ENCODE measurements at regions not wholly inside any gene's neighbourhood (a gene's known extent, or its start where the extent isn't known, plus 50 kb on each side); places are given as distances from the start of the nearest gene placed in this dataset.

DNA sequence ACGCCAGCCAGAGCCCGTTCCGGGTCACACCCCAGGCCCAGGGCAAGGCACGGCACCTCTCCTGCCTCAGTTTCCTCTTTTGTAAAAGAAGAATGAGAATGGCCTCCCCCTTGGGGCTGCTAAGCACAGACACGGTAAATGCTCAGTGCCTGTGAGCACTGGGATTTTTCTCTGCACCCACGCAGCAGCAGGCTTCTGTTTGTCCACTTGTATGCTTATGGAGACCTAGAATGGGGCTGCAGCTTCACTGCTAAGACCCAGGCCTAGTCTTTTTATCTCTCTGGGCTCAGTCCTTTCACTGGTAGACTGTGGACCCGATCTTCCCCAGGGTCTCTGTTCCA lies 1327.9 kb downstream of the TBC1D22A start:
- DNase-seq (ENCODE audit: low read depth in 2 of 2): no peak

DNA sequence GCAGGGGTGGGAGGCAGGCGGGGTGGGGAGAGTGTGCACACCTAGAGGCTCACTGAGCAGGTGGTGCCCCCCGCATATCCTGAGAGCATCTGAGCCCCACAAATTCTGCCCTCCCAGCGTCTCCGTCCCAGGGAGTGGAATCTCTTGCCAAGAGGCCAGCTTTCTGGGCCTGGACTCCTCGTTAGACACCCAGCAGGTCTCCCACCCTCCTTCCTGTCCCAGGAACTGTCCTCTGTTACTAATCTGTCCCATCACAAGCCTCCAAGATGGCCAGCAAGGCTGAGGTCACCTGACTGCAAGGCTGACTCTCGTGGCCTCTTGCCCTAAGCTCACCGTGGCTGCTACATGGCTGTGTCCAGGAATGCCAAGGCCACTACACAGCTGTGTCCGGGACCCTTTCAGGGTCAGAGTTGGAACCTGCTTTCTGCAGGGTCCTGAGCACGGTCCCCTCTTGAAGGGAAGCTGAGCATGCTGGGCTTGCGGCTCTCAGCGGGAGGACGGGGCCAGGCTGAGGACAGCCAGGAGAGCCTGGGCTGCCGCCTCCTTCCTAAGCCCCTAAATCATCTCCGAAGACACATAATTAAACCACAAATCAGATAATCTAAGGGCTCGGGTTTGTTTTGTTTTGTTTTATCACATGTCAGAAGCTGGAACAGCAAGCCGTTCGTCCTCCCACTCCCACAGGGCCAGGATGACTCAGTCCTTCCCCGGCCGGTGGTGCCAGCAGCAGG lies 1327.3 kb downstream of the TBC1D22A start:
- DNase-seq (ENCODE audit: low read depth in 2 of 2): no peak

DNA sequence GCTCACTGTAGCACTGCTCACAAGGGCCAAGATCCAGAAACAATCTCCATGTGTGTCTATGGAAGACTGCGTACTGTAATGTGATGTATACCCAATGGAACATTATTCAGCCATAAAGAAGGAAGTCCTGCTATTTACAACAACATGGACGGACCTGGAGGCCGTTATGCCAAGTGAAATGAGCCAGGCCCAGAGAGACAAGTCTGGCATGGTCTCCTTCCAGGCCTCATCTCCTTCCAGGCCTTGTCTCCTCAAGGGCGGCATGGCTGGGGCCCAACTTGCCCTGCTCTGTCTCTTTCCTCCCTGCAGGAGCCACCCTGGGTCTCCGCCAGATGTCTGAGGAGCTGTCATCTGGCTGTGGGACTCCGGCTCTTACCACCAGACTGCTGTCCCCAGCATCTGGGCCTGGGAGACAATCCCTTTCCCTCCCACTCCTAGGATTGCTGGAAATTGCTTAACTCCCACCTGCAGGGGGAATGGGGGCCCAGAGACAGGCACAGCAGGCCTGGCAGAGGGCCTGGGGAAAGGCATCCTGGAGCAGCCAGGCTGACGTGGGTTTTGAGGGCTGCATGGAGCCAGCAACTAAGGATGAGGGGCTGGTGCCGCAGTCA lies 1326.6 kb downstream of the TBC1D22A start:
- no peak for DNase-seq (ENCODE audit: low read depth in 2 of 2)

DNA sequence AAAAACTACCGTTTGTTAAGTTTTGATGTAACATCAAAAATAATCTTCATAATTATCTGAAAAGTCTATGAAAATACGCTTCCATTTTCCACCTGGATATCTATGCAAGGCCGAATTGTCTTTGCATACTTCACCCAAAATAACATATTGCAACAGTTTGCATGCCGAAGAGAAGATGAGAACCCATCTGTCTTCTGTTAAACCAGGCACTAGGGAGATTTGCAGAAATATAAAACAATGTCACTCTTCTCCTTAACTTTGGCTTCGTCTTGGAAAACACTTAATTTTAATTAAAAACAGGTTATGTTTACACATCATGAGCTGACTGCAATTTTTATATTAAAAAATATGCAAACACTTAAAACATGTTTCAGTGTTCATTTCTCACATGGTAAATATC lies 1325.8 kb downstream of the TBC1D22A start:
- no peak for DNase-seq (ENCODE audit: low read depth in 2 of 2)

- no peak for DNase-seq (ENCODE audit: low read depth in 2 of 2)
Measured at GRCh38 chr22:48085901-48086645, 1323.6 kb downstream of the TBC1D22A start.

DNA sequence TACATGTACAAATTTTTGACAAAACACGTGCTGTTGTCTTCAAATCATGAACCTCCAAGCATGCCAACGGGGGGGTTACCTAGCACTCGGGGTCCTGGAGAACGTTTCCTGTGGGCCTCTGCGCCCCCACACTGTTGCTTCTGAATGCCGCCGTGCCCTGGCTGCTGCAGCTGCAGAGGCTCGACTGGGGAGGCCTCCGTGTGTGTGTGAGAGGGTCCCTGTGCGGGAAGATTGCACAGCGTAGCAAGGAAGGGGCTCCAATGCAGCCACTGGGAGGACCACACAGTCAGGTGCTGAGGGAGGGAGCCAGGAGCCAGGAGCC lies 1322.2 kb downstream of the TBC1D22A start:
- DNase-seq (ENCODE audit: low read depth in 2 of 2): no peak

DNA sequence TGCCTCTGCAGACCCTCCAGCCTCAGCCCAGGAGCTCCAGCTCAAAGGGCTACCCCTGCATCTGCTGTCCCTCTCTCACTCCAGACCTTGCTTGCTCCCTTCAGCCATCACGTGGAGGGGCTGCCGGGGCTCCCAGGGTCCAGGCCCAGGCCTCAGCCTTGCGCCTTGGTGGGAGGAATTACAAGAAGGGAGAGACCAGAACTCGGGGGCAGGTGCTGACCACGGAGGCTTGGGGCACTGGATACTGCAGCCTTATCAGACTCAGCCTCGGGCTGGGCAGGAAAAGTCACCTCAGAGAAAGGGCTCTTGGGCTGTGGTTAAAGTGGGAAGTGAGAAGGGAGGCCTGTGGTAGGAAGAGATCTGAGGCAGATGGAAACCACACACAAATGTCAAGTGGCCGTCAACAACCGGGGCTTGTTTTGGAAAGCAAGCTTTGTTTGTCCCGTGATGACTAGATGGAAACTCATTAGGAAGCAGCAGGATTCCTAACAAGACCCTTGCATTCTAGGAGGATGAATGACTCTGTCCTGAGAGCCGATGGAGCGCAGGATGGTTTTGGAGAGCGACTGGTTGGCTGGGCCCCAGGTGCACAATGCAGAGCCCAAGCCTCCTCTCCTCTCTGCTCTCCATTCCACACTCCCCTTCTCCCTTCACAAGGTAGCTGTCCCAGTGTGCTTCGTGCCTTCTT lies 1321.7 kb downstream of the TBC1D22A start:
- DNase-seq (ENCODE audit: low read depth in 2 of 2): no peak

DNA sequence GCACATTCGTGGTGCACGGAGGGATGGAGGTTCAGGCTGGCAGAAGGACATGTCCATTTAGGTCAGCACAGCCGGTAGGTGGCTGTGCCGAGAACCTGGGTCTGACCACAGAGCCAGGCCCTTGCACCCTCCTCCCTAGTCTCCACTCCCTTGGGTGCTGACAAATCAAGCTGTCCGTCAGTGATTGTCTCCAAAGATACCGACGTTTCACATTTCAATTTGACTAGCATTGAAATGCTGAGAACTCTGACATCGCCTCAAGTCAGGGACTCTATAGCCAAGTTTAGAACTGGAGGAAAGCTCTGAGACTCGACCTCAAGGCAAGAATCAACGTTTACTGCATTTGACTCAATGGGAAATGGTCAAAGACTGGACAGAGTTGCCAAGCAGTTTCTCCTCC lies 1321.1 kb downstream of the TBC1D22A start:
- no peak for DNase-seq (ENCODE audit: low read depth in 2 of 2)

DNA sequence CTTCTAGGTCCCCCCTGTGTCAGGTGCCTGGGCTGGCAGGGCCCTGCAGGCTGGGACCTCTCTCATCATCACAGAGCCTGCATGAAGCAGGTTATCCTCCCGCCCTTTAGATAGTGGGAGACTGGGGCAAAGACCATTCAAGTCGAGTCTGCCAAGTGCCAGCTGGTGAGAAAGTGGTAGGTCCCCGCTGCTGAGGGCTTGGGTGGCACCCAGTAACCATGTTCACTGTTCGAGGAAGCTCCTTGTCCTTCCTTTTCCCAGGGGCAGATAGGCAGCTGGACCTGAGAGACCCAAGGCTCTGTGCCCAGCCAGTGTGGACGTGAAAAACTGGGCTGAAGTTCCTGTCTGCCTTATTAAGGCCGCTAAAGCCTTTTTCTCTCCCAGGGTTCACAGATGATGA lies 1319.8 kb downstream of the TBC1D22A start:
- DNase-seq (ENCODE audit: low read depth in 2 of 2): no peak

GRCh38 chr22:48081281-48081680 lies 1318.8 kb downstream of the TBC1D22A start:
- DNase-seq (ENCODE audit: low read depth in 2 of 2): no peak

GRCh38 chr22:48080316-48081165 lies 1318.1 kb downstream of the TBC1D22A start:
- DNase-seq (ENCODE audit: low read depth in 2 of 2): no peak

- DNase-seq (ENCODE audit: low read depth in 2 of 2): no peak
Measured at GRCh38 chr22:48079505-48080290, 1317.2 kb downstream of the TBC1D22A start.

DNA sequence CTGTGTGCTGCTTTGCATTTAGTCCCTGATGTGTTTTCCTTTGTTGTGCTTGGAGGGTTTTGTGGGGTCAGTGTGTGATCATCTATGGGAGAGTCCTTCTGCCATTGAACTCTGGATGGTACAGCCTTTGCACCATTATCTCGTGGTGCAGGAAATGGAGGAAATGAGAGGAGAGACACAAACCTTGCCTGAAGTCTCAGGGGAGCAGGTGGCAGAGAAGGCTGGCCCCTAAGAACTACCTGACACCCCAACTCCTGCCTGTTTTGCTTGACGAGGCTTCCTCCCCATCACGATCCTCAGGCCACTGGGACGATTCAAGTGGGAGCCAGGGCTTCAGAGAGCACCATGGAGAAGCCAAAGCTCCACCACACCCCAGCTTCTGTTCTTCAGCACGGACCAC lies 1316.4 kb downstream of the TBC1D22A start:
- DNase-seq (ENCODE audit: low read depth in 2 of 2): no peak

- DNase-seq (ENCODE audit: low read depth in 2 of 2): no peak
Measured at GRCh38 chr22:48077699-48078098, 1315.2 kb downstream of the TBC1D22A start.

DNA sequence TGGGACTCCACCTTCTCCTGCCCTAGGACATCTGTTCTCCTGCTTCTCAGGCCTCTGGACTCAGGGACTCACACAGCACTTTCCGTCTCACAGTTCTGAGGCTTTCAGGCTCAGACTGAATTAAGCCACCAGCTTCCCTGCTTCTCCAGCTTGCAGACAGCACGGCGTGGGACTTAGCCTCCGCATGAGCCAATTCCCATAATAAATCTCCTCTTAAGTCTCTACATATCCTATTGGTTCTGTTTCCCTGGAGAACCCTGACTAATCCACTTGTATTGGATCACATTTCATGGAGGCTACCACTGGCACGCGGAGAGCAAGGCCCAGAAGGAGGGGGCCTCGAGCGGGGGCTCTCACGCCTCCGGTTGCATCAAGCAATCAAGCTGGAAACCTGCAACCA lies 1313.6 kb downstream of the TBC1D22A start:
- DNase-seq (ENCODE audit: low read depth in 2 of 2): no peak

DNA sequence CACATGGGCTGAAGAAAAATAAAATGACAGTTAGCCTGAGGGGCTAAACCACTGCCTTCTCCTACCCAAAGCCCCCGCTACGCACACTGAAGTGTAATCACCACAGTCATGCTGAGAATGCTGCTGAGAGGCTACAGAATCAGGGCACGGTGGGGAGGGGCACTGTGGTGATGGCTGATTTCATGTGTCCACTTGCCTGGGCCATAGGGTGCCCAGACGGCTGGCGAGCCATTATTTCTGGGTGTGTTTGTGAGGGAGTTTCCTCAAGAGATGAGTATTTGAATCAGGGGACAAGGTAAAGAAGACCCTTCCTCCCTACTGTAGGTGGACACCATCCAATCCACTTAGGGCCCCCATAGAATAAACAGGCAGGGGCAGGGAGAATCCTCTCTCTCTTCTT lies 1313.2 kb downstream of the TBC1D22A start:
- no peak for DNase-seq (ENCODE audit: low read depth in 2 of 2)

- no peak for DNase-seq (ENCODE audit: low read depth in 2 of 2)
Measured at GRCh38 chr22:48072777-48073176, 1310.3 kb downstream of the TBC1D22A start.

GRCh38 chr22:48071828-48072227 lies 1309.4 kb downstream of the TBC1D22A start:
- DNase-seq (ENCODE audit: low read depth in 2 of 2): no peak

- no peak for DNase-seq (ENCODE audit: low read depth in 2 of 2)
Measured at GRCh38 chr22:48071305-48071704, 1308.9 kb downstream of the TBC1D22A start.

DNA sequence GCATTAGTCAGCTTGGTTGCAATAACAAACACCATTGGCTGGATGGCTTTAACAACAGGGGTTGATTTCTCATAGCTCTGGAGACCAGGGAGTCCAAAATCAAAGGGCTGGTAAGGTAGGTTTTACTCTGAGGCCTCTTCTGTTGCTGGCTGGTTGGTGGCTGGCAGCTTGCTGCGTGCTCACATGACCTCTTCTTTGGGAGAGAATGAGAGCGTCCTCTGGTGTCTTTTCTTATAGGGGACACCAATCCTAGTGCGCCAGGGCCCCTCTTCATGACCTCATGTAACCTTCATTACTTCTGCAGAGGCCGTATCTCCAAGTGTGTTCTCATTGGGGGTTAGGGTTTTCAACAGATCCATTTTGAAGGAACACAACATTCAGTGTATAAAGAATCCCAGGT lies 1308.3 kb downstream of the TBC1D22A start:
- DNase-seq (ENCODE audit: low read depth in 2 of 2): no peak

GRCh38 chr22:48070083-48070482 lies 1307.6 kb downstream of the TBC1D22A start:
- DNase-seq (ENCODE audit: low read depth in 2 of 2): no peak

Measured in dermis microvascular lymphatic vessel endothelial cell (primary cell).